ENCODE measurements at regions not wholly inside any gene's neighbourhood (a gene's known extent, or its start where the extent isn't known, plus 50 kb on each side); places are given as distances from the start of the nearest gene placed in this dataset.

- no peak overlapping the region for H3K27ac ChIP-seq (ENCODE audit: poor library complexity, severe bottlenecking)
- H3K27me3 ChIP-seq (ENCODE audit: insufficient read depth, poor library complexity, severe bottlenecking): no peaks in the 10 kb centered on the region
- H3K36me3 ChIP-seq (ENCODE audit: low read depth): no peaks in the 10 kb centered on the region
- TF ChIP-seq, protein P1, sequence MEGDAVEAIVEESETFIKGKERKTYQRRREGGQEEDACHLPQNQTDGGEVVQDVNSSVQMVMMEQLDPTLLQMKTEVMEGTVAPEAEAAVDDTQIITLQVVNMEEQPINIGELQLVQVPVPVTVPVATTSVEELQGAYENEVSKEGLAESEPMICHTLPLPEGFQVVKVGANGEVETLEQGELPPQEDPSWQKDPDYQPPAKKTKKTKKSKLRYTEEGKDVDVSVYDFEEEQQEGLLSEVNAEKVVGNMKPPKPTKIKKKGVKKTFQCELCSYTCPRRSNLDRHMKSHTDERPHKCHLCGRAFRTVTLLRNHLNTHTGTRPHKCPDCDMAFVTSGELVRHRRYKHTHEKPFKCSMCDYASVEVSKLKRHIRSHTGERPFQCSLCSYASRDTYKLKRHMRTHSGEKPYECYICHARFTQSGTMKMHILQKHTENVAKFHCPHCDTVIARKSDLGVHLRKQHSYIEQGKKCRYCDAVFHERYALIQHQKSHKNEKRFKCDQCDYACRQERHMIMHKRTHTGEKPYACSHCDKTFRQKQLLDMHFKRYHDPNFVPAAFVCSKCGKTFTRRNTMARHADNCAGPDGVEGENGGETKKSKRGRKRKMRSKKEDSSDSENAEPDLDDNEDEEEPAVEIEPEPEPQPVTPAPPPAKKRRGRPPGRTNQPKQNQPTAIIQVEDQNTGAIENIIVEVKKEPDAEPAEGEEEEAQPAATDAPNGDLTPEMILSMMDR (IDR thresholded peaks at IDR 0.05; ENCODE audit: poor library complexity, severe bottlenecking): no peak
- H3K4me3 ChIP-seq (ENCODE audit: severe bottlenecking): no peak overlapping the region
- ATAC-seq (ENCODE audit: low read depth) (no peak), DNase-seq (ENCODE audit: low spot score) (no peak)
- no peaks in the 10 kb centered on the region for H3K9me3 ChIP-seq (ENCODE audit: severe bottlenecking)
- H3K4me1 ChIP-seq (ENCODE audit: insufficient read depth, poor library complexity, severe bottlenecking): no peaks in the 10 kb centered on the region
Observed at GRCh38 chr6:86529635-86530034, 407.7 kb upstream of the HTR1E start.

DNA sequence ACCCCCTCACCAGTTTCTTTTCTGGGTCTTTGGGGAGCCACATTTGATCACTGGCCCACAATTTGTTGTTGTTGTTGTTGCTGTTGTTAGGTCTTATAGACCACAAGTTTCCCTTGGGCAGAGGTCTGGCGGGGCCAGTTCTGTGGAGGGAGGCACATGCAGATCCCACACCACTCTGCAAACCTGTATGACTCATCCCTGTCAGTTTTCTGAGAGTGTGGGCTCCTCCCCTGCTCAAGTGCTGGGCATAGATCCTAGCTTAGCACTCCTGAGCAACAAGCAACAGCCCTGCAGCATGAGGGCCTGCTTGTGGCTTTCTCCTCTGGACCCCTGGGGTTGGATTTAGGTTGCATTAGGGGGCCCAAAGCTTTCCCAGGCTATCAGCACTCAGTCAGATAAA is 411.1 kb upstream of the HTR1E start:
- ATAC-seq (ENCODE audit: low read depth) (no peak), DNase-seq (ENCODE audit: low spot score) (no peak)
- Histone ChIP-seq H3K27ac (ENCODE audit: poor library complexity, severe bottlenecking) (no peak overlapping the region), H3K4me3 (ENCODE audit: severe bottlenecking) (no peak overlapping the region), H3K36me3 (ENCODE audit: low read depth) (no peaks in the 10 kb centered on the region), H3K4me1 (ENCODE audit: insufficient read depth, poor library complexity, severe bottlenecking) (no peaks in the 10 kb centered on the region), H3K27me3 (ENCODE audit: insufficient read depth, poor library complexity, severe bottlenecking) (no peaks in the 10 kb centered on the region), H3K9me3 (ENCODE audit: severe bottlenecking) (no peaks in the 10 kb centered on the region)
- TF ChIP-seq, protein P1 (IDR thresholded peaks at IDR 0.05; ENCODE audit: poor library complexity, severe bottlenecking): no peak

DNA sequence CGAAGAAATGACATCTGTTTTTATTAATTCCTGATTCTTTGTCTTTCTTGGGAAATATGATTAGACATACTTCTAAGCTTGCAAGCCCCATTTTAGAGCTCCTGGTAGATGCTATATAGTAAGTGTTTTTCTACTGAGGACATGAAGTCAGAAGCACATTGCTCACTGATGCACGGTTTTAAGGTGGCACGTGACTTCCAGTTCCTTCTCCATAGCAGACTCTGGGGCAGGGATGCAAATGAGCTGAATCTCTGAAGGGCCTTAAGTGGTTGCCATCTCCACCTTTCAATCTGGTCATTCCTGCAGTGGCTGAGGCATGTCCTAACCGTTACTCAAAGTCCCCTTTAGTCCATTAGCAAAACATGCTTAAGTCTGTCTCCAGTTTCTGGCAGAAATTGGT is 421.2 kb upstream of the HTR1E start:
- TF ChIP-seq, protein P1 (IDR thresholded peaks at IDR 0.05; ENCODE audit: poor library complexity, severe bottlenecking): no peak
- H3K4me3 ChIP-seq (ENCODE audit: severe bottlenecking): no peak overlapping the region
- no peaks in the 10 kb centered on the region for H3K4me1 ChIP-seq (ENCODE audit: insufficient read depth, poor library complexity, severe bottlenecking)
- H3K27me3 ChIP-seq (ENCODE audit: insufficient read depth, poor library complexity, severe bottlenecking): no peaks in the 10 kb centered on the region
- H3K27ac ChIP-seq (ENCODE audit: poor library complexity, severe bottlenecking): no peak overlapping the region
- H3K9me3 ChIP-seq (ENCODE audit: severe bottlenecking): no peaks in the 10 kb centered on the region
- no peaks in the 10 kb centered on the region for H3K36me3 ChIP-seq (ENCODE audit: low read depth)
- ATAC-seq (ENCODE audit: low read depth): no peak
- DNase-seq (ENCODE audit: low spot score): no peak

GRCh38 chr6:86511962-86512361 is 425.4 kb upstream of the HTR1E start:
- H3K27me3 ChIP-seq (ENCODE audit: insufficient read depth, poor library complexity, severe bottlenecking): no peaks in the 10 kb centered on the region
- no peak for ATAC-seq (ENCODE audit: low read depth)
- TF ChIP-seq, protein P1 (IDR thresholded peaks at IDR 0.05; ENCODE audit: poor library complexity, severe bottlenecking): no peak
- H3K36me3 ChIP-seq (ENCODE audit: low read depth): no peaks in the 10 kb centered on the region
- no peak for DNase-seq (ENCODE audit: low spot score)
- no peak overlapping the region for H3K4me3 ChIP-seq (ENCODE audit: severe bottlenecking)
- H3K9me3 ChIP-seq (ENCODE audit: severe bottlenecking): no peaks in the 10 kb centered on the region
- no peak overlapping the region for H3K27ac ChIP-seq (ENCODE audit: poor library complexity, severe bottlenecking)
- no peaks in the 10 kb centered on the region for H3K4me1 ChIP-seq (ENCODE audit: insufficient read depth, poor library complexity, severe bottlenecking)

DNA sequence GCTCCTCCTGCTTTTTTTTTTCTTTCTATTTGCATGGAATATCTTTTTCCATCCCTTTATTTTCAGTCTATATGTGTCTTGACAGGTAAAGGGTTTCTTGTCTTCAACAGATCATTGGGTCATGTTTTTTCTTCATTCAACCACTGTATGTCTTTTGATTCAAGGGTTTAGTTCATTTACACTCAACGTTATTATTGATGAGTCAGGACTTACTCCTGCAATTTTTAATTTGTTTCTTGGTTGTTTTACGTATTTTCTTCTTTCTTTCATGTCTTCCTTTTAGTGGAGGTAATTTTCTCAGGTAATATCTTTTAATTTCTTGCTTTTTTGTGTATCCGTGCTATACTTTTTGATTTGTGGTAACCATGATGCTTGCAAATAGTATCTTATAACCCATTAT is 429.1 kb upstream of the HTR1E start:
- Histone ChIP-seq H3K9me3 (ENCODE audit: severe bottlenecking) (no peaks in the 10 kb centered on the region), H3K27me3 (ENCODE audit: insufficient read depth, poor library complexity, severe bottlenecking) (no peaks in the 10 kb centered on the region), H3K4me3 (ENCODE audit: severe bottlenecking) (no peak overlapping the region), H3K4me1 (ENCODE audit: insufficient read depth, poor library complexity, severe bottlenecking) (no peaks in the 10 kb centered on the region), H3K27ac (ENCODE audit: poor library complexity, severe bottlenecking) (no peak overlapping the region), H3K36me3 (ENCODE audit: low read depth) (no peaks in the 10 kb centered on the region)
- no peak for DNase-seq (ENCODE audit: low spot score)
- ATAC-seq (ENCODE audit: low read depth): no peak
- TF ChIP-seq, protein P1 (IDR thresholded peaks at IDR 0.05; ENCODE audit: poor library complexity, severe bottlenecking): no peak

Data from RWPE2 (cell line).